H9 (cell line): ENCODE measurements at regions not wholly inside any gene's neighbourhood (a gene's known extent, or its start where the extent isn't known, plus 50 kb on each side); places are given as distances from the start of the nearest gene placed in this dataset.

Experiments used
- DNase-seq: peaks from one replicate; pipeline ENCODE4 v3.0.0-alpha.2; 2017
- H2AFZ ChIP-seq: one replicate; pipeline ENCODE4 v1.6.1; 2013; ENCODE audit warnings: mild to moderate bottlenecking, low read length, control low read depth, moderate library complexity
- H2AK5ac ChIP-seq: 2 replicates; pipeline ENCODE4 v1.6.1; 2013; ENCODE audit warnings: low read length, control low read depth, mixed read lengths; ENCODE audit not compliant: insufficient read length
- H2BK120ac ChIP-seq: one replicate; pipeline ENCODE4 v1.6.1; 2013; ENCODE audit warnings: low read depth, mild to moderate bottlenecking, low read length, control low read depth, inconsistent platforms; ENCODE audit not compliant: poor library complexity, severe bottlenecking
- H2BK12ac ChIP-seq: 2 replicates; pipeline ENCODE4 v1.6.1; 2013; ENCODE audit warnings: low read length, control low read depth, mixed read lengths, low read depth; ENCODE audit not compliant: insufficient read length
- H2BK15ac ChIP-seq: 2 replicates; pipeline ENCODE4 v1.6.1; 2013; ENCODE audit warnings: low read depth, low read length, control low read depth
- H2BK20ac ChIP-seq: one replicate; pipeline ENCODE4 v1.6.1; 2013; ENCODE audit warnings: low read depth, mild to moderate bottlenecking, low read length, control low read depth, inconsistent platforms; ENCODE audit not compliant: poor library complexity, severe bottlenecking
- H2BK5ac ChIP-seq: 2 replicates; pipeline ENCODE4 v1.6.1; 2013; ENCODE audit warnings: low read length, control low read depth, mixed read lengths; ENCODE audit not compliant: insufficient read length
- H3K14ac ChIP-seq: 2 replicates; pipeline ENCODE4 v1.6.1; 2013; ENCODE audit warnings: low read length, control low read depth; ENCODE audit not compliant: insufficient read depth
- H3K18ac ChIP-seq: 2 replicates; pipeline ENCODE4 v1.6.1; 2013; ENCODE audit warnings: low read depth, mild to moderate bottlenecking, mixed read lengths, low read length, control low read depth; ENCODE audit not compliant: insufficient read length
- H3K23ac ChIP-seq: 2 replicates; pipeline ENCODE4 v1.6.1; 2013; ENCODE audit warnings: low read length, control low read depth, mixed read lengths, low read depth; ENCODE audit not compliant: insufficient read length
- H3K23me2 ChIP-seq: 2 replicates; pipeline ENCODE4 v1.6.1; 2013; ENCODE audit warnings: low read depth, mild to moderate bottlenecking, mixed read lengths, low read length, control low read depth; ENCODE audit not compliant: insufficient read length, poor library complexity, severe bottlenecking
- H3K27ac ChIP-seq: 2 replicates; pipeline ENCODE4 v1.5.1; 2013; ENCODE audit warnings: low read length, control low read depth, mixed read lengths, low read depth; ENCODE audit not compliant: insufficient read length
- H3K27me3 ChIP-seq: 2 replicates; pipeline ENCODE4 v1.6.1; 2013; ENCODE audit warnings: low read length, control low read depth, inconsistent platforms; ENCODE audit not compliant: insufficient read depth
- H3K4ac ChIP-seq: 2 replicates; pipeline ENCODE4 v1.6.1; 2013; ENCODE audit warnings: low read depth, mild to moderate bottlenecking, control low read depth, inconsistent platforms, low read length, moderate library complexity
- H3K4me1 ChIP-seq: 2 replicates; pipeline ENCODE4 v1.6.1; 2013; ENCODE audit warnings: low read length, control low read depth, inconsistent platforms; ENCODE audit not compliant: insufficient read depth
- H3K4me2 ChIP-seq: 2 replicates; pipeline ENCODE4 v1.6.1; 2013; ENCODE audit warnings: low read length, control low read depth, mixed read lengths; ENCODE audit not compliant: insufficient read length, insufficient read depth
- H3K56ac ChIP-seq: 2 replicates; pipeline ENCODE4 v1.6.1; 2013; ENCODE audit warnings: low read depth, mild to moderate bottlenecking, mixed read lengths, low read length, control low read depth; ENCODE audit not compliant: insufficient read length
- H3K79me1 ChIP-seq: 2 replicates; pipeline ENCODE4 v1.6.1; 2013; ENCODE audit warnings: low read depth, mild to moderate bottlenecking, moderate library complexity, low read length, control low read depth, inconsistent platforms; ENCODE audit not compliant: insufficient read depth, poor library complexity, severe bottlenecking
- H3K79me2 ChIP-seq: 2 replicates; pipeline ENCODE4 v1.6.1; 2013; ENCODE audit warnings: low read length, control low read depth, inconsistent platforms; ENCODE audit not compliant: insufficient read depth
- H3K9ac ChIP-seq: 2 replicates; pipeline ENCODE4 v1.6.1; 2013; ENCODE audit warnings: low read length, control low read depth, mixed read lengths; ENCODE audit not compliant: insufficient read length; ENCODE audit errors: extremely low read depth
- H3K9me3 ChIP-seq: one replicate; pipeline ENCODE4 v1.6.1; 2013; ENCODE audit warnings: low read depth, low read length, inconsistent platforms; ENCODE audit not compliant: control insufficient read depth
- H3T11ph ChIP-seq: one replicate; pipeline ENCODE4 v1.6.1; 2013; ENCODE audit warnings: mild to moderate bottlenecking, low read length, control low read depth, inconsistent platforms
- H4K20me1 ChIP-seq: one replicate; pipeline ENCODE4 v1.6.1; 2013; ENCODE audit not compliant: control insufficient read depth, insufficient read length, insufficient read depth
- H4K5ac ChIP-seq: 2 replicates; pipeline ENCODE4 v1.6.1; 2013; ENCODE audit warnings: low read depth, mild to moderate bottlenecking, mixed read lengths, low read length, control low read depth; ENCODE audit not compliant: insufficient read length
- H4K8ac ChIP-seq: replicated peaks from 2 replicates; pipeline ENCODE4 v1.6.1; 2013; ENCODE audit warnings: low read length, control low read depth, mixed read lengths, low read depth; ENCODE audit not compliant: insufficient read length
- H4K91ac ChIP-seq: 2 replicates; pipeline ENCODE4 v1.6.1; 2013; ENCODE audit warnings: low read depth, mild to moderate bottlenecking, moderate library complexity, mixed read lengths, low read length, control low read depth; ENCODE audit not compliant: insufficient read length
- H3K27ac Mint-ChIP-seq, 3 experiments: 2 replicates in 2 of 3; 3 replicates in 1 of 3; pipeline ENCODE4 v1.8.0; 2020 to 2021; ENCODE audit warnings: mixed read lengths in 3 of 3, mild to moderate bottlenecking in 1 of 3, moderate library complexity in 1 of 3
- H3K27me3 Mint-ChIP-seq: 2 replicates; pipeline ENCODE4 v1.8.0; 2021; ENCODE audit warnings: low read depth, mild to moderate bottlenecking, moderate library complexity, mixed read lengths
- H3K36me3 Mint-ChIP-seq, 3 experiments: 2 replicates in 2 of 3; 3 replicates in 1 of 3; pipeline ENCODE4 v1.8.0; 2020 to 2021; ENCODE audit warnings: low read depth in 3 of 3, mixed read lengths in 3 of 3; ENCODE audit not compliant: insufficient read depth in 1 of 3
- H3K4me1 Mint-ChIP-seq, 2 experiments: 2 replicates each; pipeline ENCODE4 v1.8.0; 2020; ENCODE audit warnings: mixed read lengths in 2 of 2
- H3K4me3 Mint-ChIP-seq, 2 experiments: 2 replicates in 1 of 2; 3 replicates in 1 of 2; pipeline ENCODE4 v1.8.0; 2020 to 2021; ENCODE audit warnings: mild to moderate bottlenecking in 2 of 2, mixed read lengths in 2 of 2, moderate library complexity in 1 of 2
- H3K9me3 Mint-ChIP-seq, 2 experiments: 2 replicates in 1 of 2; 3 replicates in 1 of 2; pipeline ENCODE4 v1.8.0; 2020; ENCODE audit warnings: mild to moderate bottlenecking in 2 of 2, mixed read lengths in 2 of 2, moderate library complexity in 1 of 2
- WGBS: extraction: QIAGEN DNeasy Blood & Tissue Kit; methylation state at CpG from one replicate; pipeline ENCODE4 v1.1.7; 2013; ENCODE audit warnings: missing lambda C conversion rate, low lambda C conversion rate, mixed read lengths; ENCODE audit not compliant: insufficient read length; ENCODE audit errors: extremely low coverage; 5-methylcytosine and 5-hydroxymethylcytosine counted together
- TF ChIP-seq, protein P1 (sequence below): fragments of 200-600 bp; sonication (generic); conservative IDR thresholded peaks from 3 replicates; pipeline ENCODE4 v1.8.0; 2021; ENCODE audit warnings: antibody characterized with exemption, mild to moderate bottlenecking

DNA sequence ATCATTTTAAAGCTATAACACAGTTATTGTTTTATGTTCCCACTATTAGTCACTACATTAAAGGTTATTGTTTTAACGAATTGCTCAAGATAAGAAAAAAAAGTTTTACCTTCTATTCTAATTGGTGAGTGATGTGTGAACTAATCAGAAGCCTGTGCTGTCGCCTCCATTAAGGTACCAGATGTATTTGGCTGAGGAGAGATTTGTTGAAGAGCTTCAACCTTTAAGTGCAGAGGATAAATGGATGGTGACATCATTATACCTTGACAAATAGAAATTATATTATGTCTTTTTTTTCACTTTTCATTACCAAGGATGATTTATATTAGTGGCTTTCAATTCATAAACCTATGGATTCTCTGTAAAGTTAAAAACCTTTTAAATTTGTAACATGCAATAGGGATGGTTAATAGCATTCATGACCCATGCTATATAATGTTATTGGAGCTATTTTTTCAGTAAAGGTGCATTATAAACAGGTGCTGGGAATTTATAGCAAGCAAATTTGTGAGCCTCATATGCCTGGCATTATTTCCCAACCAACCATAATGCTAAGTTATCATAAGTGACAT, 97.0 kb upstream of the NPVF start:
- Histone ChIP-seq H3K23ac (no peak overlapping the region), H2BK120ac (no peak overlapping the region), H3K27me3 (no peaks in the 10 kb centered on the region), H3K14ac (no peak overlapping the region), H3K18ac (no peak overlapping the region), H3K23me2 (no peaks in the 10 kb centered on the region), H2BK5ac (no peak overlapping the region), H2BK15ac (no peak overlapping the region), H2AK5ac (no peak overlapping the region), H2AFZ (no peak overlapping the region), H3K79me2 (no peaks in the 10 kb centered on the region), H4K8ac (no peak overlapping the region), H3T11ph (no peak overlapping the region), H3K56ac (no peak overlapping the region), H3K4me1 (no peaks in the 10 kb centered on the region), H4K20me1 (no peaks in the 10 kb centered on the region), H3K79me1 (no peaks in the 10 kb centered on the region), H3K4me2 (no peak overlapping the region), H3K9ac (no peak overlapping the region), H2BK20ac (no peak overlapping the region), H3K9me3 (no peaks in the 10 kb centered on the region), H4K91ac (no peak overlapping the region), H4K5ac (no peak overlapping the region), H3K4ac (no peak overlapping the region), H3K27ac (no peak overlapping the region), H2BK12ac (no peak overlapping the region)
- no peak for DNase-seq
- H3K4me3 Mint-ChIP-seq, result no peak overlapping the region
- H3K4me1 Mint-ChIP-seq, result peaks cover 4 to 10% of the 10 kb centered on the region in 2 experiments; a peak in 3 of 4 replicates
- no peaks in the 10 kb centered on the region for H3K9me3 Mint-ChIP-seq
- TF ChIP-seq, protein P1, sequence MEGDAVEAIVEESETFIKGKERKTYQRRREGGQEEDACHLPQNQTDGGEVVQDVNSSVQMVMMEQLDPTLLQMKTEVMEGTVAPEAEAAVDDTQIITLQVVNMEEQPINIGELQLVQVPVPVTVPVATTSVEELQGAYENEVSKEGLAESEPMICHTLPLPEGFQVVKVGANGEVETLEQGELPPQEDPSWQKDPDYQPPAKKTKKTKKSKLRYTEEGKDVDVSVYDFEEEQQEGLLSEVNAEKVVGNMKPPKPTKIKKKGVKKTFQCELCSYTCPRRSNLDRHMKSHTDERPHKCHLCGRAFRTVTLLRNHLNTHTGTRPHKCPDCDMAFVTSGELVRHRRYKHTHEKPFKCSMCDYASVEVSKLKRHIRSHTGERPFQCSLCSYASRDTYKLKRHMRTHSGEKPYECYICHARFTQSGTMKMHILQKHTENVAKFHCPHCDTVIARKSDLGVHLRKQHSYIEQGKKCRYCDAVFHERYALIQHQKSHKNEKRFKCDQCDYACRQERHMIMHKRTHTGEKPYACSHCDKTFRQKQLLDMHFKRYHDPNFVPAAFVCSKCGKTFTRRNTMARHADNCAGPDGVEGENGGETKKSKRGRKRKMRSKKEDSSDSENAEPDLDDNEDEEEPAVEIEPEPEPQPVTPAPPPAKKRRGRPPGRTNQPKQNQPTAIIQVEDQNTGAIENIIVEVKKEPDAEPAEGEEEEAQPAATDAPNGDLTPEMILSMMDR, result no peak
- H3K27me3 Mint-ChIP-seq, result no peaks in the 10 kb centered on the region; the same call in 1 of the 2 replicates
- H3K36me3 Mint-ChIP-seq, result no peaks in the 10 kb centered on the region
- no peak overlapping the region for H3K27ac Mint-ChIP-seq
- WGBS, result no CpG with 5 or more reads among the region's 2 CpGs
